ENCODE measurements at regions not wholly inside any gene's neighbourhood (a gene's known extent, or its start where the extent isn't known, plus 50 kb on each side); places are given as distances from the start of the nearest gene placed in this dataset.
A peak's percentile ranks its signal among the peaks of the same experiment; 100 is the strongest.

GRCh38 chr17:77885678-77886386, 72.7 kb upstream of the TNRC6C start:
- H3K4me3 ChIP-seq (ENCODE audit: low read depth, low read length): no peak overlapping the region
- DNase-seq (ENCODE audit: low read depth): no peak

DNA sequence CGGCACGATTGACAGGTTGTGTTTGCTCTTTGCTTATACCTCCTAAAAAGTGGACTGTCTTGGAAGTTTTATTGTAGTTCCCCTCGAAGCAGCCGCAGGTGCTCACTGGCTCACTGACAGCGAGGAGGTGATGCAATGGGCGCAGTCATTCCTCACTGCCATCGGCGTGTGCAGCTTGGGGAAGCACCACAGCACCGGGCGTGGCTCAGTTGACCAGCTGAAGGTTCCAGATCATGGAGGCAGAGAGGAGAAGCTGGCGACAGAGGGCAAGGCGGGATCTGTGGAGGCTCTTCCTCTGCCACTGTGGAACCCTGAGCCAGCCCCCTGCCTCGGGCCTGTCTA, 72.1 kb upstream of the TNRC6C start:
- no peak overlapping the region for H3K4me3 ChIP-seq (ENCODE audit: low read depth, low read length)
- no peak for DNase-seq (ENCODE audit: low read depth)

GRCh38 chr17:77887110-77887463, 71.4 kb upstream of the TNRC6C start:
- DNase-seq (ENCODE audit: low read depth): no peak

GRCh38 chr17:77887464-77888241, 70.8 kb upstream of the TNRC6C start:
- peak; percentile 43 for DNase-seq (ENCODE audit: low read depth)
- H3K4me3 ChIP-seq (ENCODE audit: low read depth, low read length): peak overlapping the region; percentile 60

More at GRCh38 chr17:77887110-77887463, 71.4 kb upstream of the TNRC6C start:
- H3K4me3 ChIP-seq (ENCODE audit: low read depth, low read length): peak overlapping the region; percentile 60

GRCh38 chr17:77888242-77889134, 70.0 kb upstream of the TNRC6C start:
- DNase-seq (ENCODE audit: low read depth): no peak
- peak overlapping the region; percentile 60 for H3K4me3 ChIP-seq (ENCODE audit: low read depth, low read length)

DNA sequence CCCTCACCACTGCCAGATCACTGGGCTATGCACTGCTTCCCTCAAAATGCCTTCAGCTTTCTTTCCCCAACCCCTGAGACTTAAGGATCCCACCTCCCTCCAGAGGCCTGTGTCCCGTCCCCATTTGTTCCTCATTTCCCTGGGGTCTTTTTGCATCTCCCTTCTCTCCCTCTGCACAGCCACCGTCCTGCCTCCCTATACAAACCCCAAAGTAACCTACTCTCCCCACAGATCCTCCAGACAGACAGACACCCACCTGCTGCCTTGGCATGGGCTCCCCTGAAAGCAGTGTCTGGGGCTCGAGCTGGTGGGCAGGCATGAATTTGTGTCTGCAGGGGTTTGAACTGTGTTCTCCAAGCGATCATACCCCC, 69.4 kb upstream of the TNRC6C start:
- H3K4me3 ChIP-seq (ENCODE audit: low read depth, low read length): no peak overlapping the region
- DNase-seq (ENCODE audit: low read depth): no peak

GRCh38 chr17:77889866-77890760, 68.4 kb upstream of the TNRC6C start:
- no peak for DNase-seq (ENCODE audit: low read depth)
- H3K4me3 ChIP-seq (ENCODE audit: low read depth, low read length): no peak overlapping the region

- H3K4me3 ChIP-seq (ENCODE audit: low read depth, low read length): no peak overlapping the region
- no peak for DNase-seq (ENCODE audit: low read depth)
Observed at GRCh38 chr17:77890771-77891170, 67.7 kb upstream of the TNRC6C start.

- DNase-seq (ENCODE audit: low read depth): no peak
- H3K4me3 ChIP-seq (ENCODE audit: low read depth, low read length): no peak overlapping the region
Observed at GRCh38 chr17:77891602-77892001, 66.9 kb upstream of the TNRC6C start.

DNA sequence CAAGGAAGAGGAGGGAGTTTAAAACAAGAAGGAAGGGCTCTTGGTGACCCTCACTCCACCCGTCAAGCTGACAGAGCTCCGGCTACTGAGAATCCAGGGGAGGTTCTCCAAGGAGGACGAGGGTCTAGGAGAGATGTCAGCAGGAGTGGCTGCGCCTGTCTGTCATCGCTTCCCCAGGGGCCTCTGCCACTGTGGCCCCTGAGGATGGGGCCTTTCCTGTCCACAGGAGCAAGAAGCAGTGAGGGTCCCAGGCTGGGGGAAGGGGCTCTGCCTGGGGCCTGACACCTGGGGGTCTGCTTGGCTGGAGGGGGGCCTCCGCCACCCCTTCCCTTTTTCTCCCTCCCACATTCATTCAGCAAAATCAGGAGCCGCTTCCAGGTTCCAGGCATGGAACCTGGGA, 66.5 kb upstream of the TNRC6C start:
- DNase-seq (ENCODE audit: low read depth): no peak

GRCh38 chr17:77892469-77893143, 65.9 kb upstream of the TNRC6C start:
- H3K4me3 ChIP-seq (ENCODE audit: low read depth, low read length): no peak overlapping the region
- no peak for DNase-seq (ENCODE audit: low read depth)

More for the DNA sequence above, 66.5 kb upstream of the TNRC6C start:
- H3K4me3 ChIP-seq (ENCODE audit: low read depth, low read length): no peak overlapping the region

- DNase-seq (ENCODE audit: low read depth): no peak
Observed at GRCh38 chr17:77893144-77894044, 65.1 kb upstream of the TNRC6C start.

GRCh38 chr17:77894126-77894956, 64.2 kb upstream of the TNRC6C start:
- no peak for DNase-seq (ENCODE audit: low read depth)
- no peak overlapping the region for H3K4me3 ChIP-seq (ENCODE audit: low read depth, low read length)

More at GRCh38 chr17:77893144-77894044, 65.1 kb upstream of the TNRC6C start:
- no peak overlapping the region for H3K4me3 ChIP-seq (ENCODE audit: low read depth, low read length)

GRCh38 chr17:77897741-77898301, 60.7 kb upstream of the TNRC6C start:
- H3K4me3 ChIP-seq (ENCODE audit: low read depth, low read length): no peak overlapping the region
- DNase-seq (ENCODE audit: low read depth): no peak

DNA sequence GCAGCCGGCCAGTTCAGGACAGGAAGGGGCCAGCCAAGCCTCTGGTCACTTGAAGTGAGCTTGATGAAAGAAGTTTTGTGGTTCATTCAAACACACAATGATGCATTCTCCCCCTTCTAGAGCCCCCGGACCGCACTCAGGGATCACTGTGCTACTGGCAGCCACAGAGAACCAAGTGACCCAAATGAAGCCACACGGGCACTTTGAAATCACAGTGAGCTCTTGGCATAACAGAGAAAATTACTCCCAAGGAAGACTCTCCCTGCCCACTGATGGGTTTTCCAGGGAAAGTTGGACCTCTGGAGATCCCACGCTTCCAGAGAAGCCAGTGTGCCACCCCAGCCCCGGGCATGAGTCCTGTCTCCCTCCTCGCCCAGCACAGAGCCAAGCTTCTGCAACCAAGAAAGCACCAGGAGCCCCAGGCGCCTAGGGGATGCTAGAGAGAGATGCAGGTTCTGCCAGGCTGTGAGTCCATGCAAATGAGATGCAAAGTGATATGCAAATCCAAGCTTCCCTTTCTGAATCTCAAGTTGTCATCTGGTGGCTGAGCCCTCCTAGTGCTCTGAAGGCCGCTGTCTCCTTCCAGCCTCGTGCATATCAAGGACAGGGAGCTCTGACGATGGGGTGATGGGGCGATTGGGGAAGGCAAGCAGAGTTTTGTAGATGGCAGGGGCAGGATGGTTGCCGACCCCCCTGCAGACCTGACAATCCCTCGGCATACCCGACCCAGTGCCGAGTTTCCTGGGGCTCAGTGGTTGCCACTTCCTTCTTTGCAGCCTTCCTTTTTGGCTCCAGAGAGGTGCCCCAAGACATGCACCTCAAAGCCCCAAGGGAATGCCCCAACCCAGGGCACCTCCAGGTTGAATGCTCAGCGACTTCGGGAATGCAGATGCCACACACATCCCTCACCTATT, 59.7 kb upstream of the TNRC6C start:
- H3K4me3 ChIP-seq (ENCODE audit: low read depth, low read length): no peak overlapping the region

GRCh38 chr17:77899498-77899897, 59.0 kb upstream of the TNRC6C start:
- no peak overlapping the region for H3K4me3 ChIP-seq (ENCODE audit: low read depth, low read length)
- DNase-seq (ENCODE audit: low read depth): no peak

More for the DNA sequence above, 59.7 kb upstream of the TNRC6C start:
- no peak for DNase-seq (ENCODE audit: low read depth)

All from skeletal muscle cell (primary cell).